WTC11 (cell line): ENCODE measurements at regions not wholly inside any gene's neighbourhood (a gene's known extent, or its start where the extent isn't known, plus 50 kb on each side); places are given as distances from the start of the nearest gene placed in this dataset.
"Not testable (repeated sequence)": the region's sequence is repeated elsewhere in the genome, so short reads cannot be mapped to it uniquely, and the experiment has no call there.

Source experiments
- ATAC-seq: fragments of 200-7000 bp; cut with Tn5 transposase; 2 replicates; pipeline ENCODE4 v1.10.0; 2021; ENCODE audit warnings: mild to moderate bottlenecking, moderate library complexity
- CTCF ChIA-PET: fragments of 300-600 bp; sonication (Branson Sonifier 250); formaldehyde crosslinking; loops from one replicate; lab custom pipeline; 2021; ENCODE audit warnings: antibody characterized with exemption; lab: Charles Lee
- POLR2A ChIA-PET: fragments of 350-600 bp; sonication (Branson Sonifier 250); formaldehyde crosslinking; loops from one replicate; lab custom pipeline; 2021; ENCODE audit warnings: antibody characterized with exemption; lab: Charles Lee
- DNase-seq: peaks from one replicate; pipeline ENCODE4 v3.0.0; 2021; ENCODE audit warnings: low spot score
- H3K27ac Mint-ChIP-seq: 2 replicates; pipeline ENCODE4 v1.8.0; 2021; ENCODE audit warnings: mixed read lengths
- H3K27me3 Mint-ChIP-seq: 2 replicates; pipeline ENCODE4 v1.8.0; 2021; ENCODE audit warnings: low read depth, mild to moderate bottlenecking, moderate library complexity, mixed read lengths
- H3K36me3 Mint-ChIP-seq: 2 replicates; pipeline ENCODE4 v1.8.0; 2021; ENCODE audit warnings: mixed read lengths
- H3K4me1 Mint-ChIP-seq: 2 replicates; pipeline ENCODE4 v1.8.0; 2022; ENCODE audit warnings: mixed read lengths
- H3K4me3 Mint-ChIP-seq: 2 replicates; pipeline ENCODE4 v1.8.0; 2021; ENCODE audit warnings: mild to moderate bottlenecking, moderate library complexity, mixed read lengths
- H3K9me3 Mint-ChIP-seq: 2 replicates; pipeline ENCODE4 v1.8.0; 2021; ENCODE audit warnings: mixed read lengths
- CBFB ChIP-seq: sonication (generic); formaldehyde crosslinking; IDR thresholded peaks from 2 replicates; pipeline ENCODE4 v1.8.1; 2022; ENCODE audit warnings: mild to moderate bottlenecking, low read depth, missing genetic modification reagents
- CREB1 ChIP-seq: sonication (generic); formaldehyde crosslinking; IDR thresholded peaks from 2 replicates; pipeline ENCODE4 v1.8.0; 2023; ENCODE audit warnings: mild to moderate bottlenecking, missing genetic modification reagents
- ELF4 ChIP-seq: sonication (generic); formaldehyde crosslinking; IDR thresholded peaks from 2 replicates; pipeline ENCODE4 v1.8.1; 2022; ENCODE audit warnings: low read depth, mild to moderate bottlenecking, moderate library complexity, missing genetic modification reagents
- EMX1 ChIP-seq: fragments of 250-450 bp; sonication (Bioruptor Pico); IDR thresholded peaks from 2 replicates; pipeline ENCODE4 v1.8.0; 2021; ENCODE audit warnings: mild to moderate bottlenecking
- FOXK1 ChIP-seq: sonication (generic); formaldehyde crosslinking; IDR thresholded peaks from 2 replicates; pipeline ENCODE4 v1.8.0; 2022; ENCODE audit warnings: mild to moderate bottlenecking, moderate library complexity, missing genetic modification reagents
- GRHL2 ChIP-seq: fragments of 250-450 bp; sonication (Bioruptor Pico); IDR thresholded peaks from 2 replicates; pipeline ENCODE4 v1.8.0; 2022; ENCODE audit warnings: mild to moderate bottlenecking, moderate library complexity; ENCODE audit not compliant: insufficient replicate concordance, severe bottlenecking
- JAZF1 ChIP-seq: fragments of 250-450 bp; sonication (Bioruptor Pico); IDR thresholded peaks from 2 replicates; pipeline ENCODE4 v1.9.0; 2021; ENCODE audit warnings: moderate library complexity, mild to moderate bottlenecking, inconsistent platforms
- KAT7 ChIP-seq: sonication (generic); formaldehyde crosslinking; IDR thresholded peaks from 2 replicates; pipeline ENCODE4 v1.8.1; 2023; ENCODE audit warnings: missing genetic modification reagents, mild to moderate bottlenecking, borderline replicate concordance
- NFE2L1 ChIP-seq: sonication (generic); formaldehyde crosslinking; IDR thresholded peaks from 2 replicates; pipeline ENCODE4 v1.8.1; 2023; ENCODE audit warnings: missing genetic modification reagents
- PRRX2 ChIP-seq: fragments of 250-450 bp; sonication (Bioruptor Pico); IDR thresholded peaks from 2 replicates; pipeline ENCODE4 v1.8.0; 2021; ENCODE audit warnings: mild to moderate bottlenecking
- ZNF138 ChIP-seq: sonication (generic); formaldehyde crosslinking; conservative IDR thresholded peaks from 2 replicates; pipeline ENCODE4 v1.8.1; 2022; ENCODE audit warnings: mild to moderate bottlenecking, moderate library complexity, missing genetic modification reagents
- ZNF219 ChIP-seq: sonication (generic); formaldehyde crosslinking; IDR thresholded peaks from 2 replicates; pipeline ENCODE4 v1.8.0; 2023; ENCODE audit warnings: missing genetic modification reagents, mild to moderate bottlenecking, borderline replicate concordance
- ZNF232 ChIP-seq: sonication (generic); formaldehyde crosslinking; IDR thresholded peaks from 2 replicates; pipeline ENCODE4 v1.8.0; 2022; ENCODE audit warnings: mild to moderate bottlenecking, missing genetic modification reagents
- ZNF416 ChIP-seq: fragments of 250-450 bp; sonication (Bioruptor Pico); IDR thresholded peaks from 2 replicates; pipeline ENCODE4 v1.9.0; 2021; ENCODE audit warnings: mild to moderate bottlenecking, inconsistent platforms
- TF ChIP-seq, protein P1 (sequence below): sonication (generic); formaldehyde crosslinking; IDR thresholded peaks from 2 replicates; pipeline ENCODE4 v1.8.1; 2022; ENCODE audit warnings: low read depth, mild to moderate bottlenecking, moderate library complexity, missing genetic modification reagents, borderline replicate concordance
- TF ChIP-seq, protein P2 (sequence below): sonication (generic); formaldehyde crosslinking; IDR thresholded peaks from 2 replicates; pipeline ENCODE4 v1.8.0; 2022; ENCODE audit warnings: mild to moderate bottlenecking, missing genetic modification reagents
- TF ChIP-seq, protein P3 (sequence below): sonication (generic); formaldehyde crosslinking; IDR thresholded peaks from 2 replicates; pipeline ENCODE4 v1.8.1; 2023; ENCODE audit warnings: mild to moderate bottlenecking, moderate library complexity, missing genetic modification reagents
- TF ChIP-seq, protein P4 (sequence below): sonication (generic); formaldehyde crosslinking; conservative IDR thresholded peaks from 2 replicates; pipeline ENCODE4 v1.8.1; 2022; ENCODE audit warnings: mild to moderate bottlenecking, missing genetic modification reagents
- TF ChIP-seq, protein P5 (sequence below): sonication (generic); formaldehyde crosslinking; IDR thresholded peaks from 2 replicates; pipeline ENCODE4 v1.8.0; 2022; ENCODE audit warnings: mild to moderate bottlenecking, missing genetic modification reagents
- TF ChIP-seq, protein P6 (sequence below): sonication (generic); formaldehyde crosslinking; IDR thresholded peaks from 2 replicates; pipeline ENCODE4 v1.8.1; 2023; ENCODE audit warnings: mild to moderate bottlenecking, missing genetic modification reagents, borderline replicate concordance

DNA sequence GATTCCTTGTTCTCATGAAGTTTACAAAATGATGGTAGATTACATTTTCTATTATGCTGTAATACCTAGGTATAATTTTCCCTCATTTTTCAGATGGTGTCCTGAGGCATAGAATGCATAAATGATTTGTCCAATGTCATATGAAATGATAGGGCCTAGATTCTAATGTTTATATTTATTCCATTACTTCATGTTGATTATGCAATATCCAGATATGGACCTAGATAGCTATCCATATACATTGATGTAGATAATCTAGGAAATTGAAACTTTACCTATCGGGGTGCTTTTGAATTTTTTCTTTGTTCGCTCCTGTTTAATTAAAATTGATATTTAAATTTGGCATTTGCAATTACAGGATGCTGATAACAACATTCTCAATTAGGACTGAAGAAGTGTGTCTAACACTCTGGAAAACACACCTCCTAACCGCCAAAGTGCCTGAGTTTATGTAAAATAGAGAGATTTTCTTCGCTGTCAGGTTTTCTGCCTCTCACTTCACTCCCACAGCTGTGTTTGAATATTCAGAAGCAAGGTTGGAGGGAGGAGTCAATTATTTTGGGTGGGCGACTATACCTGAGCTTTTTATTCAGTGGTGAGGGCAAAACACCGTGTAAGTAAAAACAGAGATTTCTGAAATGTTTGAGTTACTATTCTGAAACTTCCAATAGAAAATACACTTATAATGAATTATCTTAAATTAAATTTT, 164.4 kb upstream of the ATP2B1 start (continued):
- TF ChIP-seq GRHL2 (CRISPR knock-in tag) (no peak), JAZF1 (CRISPR knock-in tag) (no peak), ZNF416 (CRISPR knock-in tag) (no peak), PRRX2 (no peak), CBFB (CRISPR knock-in tag) (no peak), NFE2L1 (CRISPR knock-in tag) (no peak)

DNA sequence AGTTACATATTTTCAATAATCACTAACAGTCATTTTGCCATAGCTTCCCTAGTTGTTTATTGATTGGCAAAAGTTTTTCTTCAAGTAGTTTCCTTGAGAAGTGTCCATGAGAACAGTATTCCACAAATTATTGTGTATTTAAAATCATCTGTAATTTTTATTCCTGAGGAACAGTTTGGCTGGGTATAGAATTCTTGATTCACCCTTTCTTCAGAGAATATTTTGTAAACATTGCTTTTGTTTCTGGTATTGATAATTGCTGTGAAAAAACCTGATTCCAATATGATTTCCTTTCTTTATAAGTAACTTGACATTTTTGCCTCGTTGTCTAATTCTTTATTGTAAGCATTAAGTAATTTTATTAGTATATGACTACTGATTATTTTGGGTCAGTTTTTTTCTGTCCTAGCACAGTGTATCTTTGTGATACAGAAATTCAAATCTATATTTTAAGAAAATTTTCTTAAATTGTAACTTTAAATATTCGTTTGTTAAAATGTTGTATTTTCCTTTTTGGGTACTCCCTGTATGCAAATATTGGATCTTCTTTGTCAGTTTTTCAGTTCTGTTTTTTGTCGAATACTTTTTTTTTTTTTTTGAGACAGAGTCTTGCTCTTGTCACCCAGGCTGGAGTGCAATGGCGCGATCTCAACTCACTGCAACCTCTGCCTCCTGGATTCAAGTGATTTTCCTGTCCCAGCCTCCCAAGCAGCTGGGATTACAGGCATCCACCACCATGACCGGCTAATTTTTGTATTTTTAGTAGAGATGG, 162.0 kb upstream of the ATP2B1 start:
- TF ChIP-seq, protein P1, sequence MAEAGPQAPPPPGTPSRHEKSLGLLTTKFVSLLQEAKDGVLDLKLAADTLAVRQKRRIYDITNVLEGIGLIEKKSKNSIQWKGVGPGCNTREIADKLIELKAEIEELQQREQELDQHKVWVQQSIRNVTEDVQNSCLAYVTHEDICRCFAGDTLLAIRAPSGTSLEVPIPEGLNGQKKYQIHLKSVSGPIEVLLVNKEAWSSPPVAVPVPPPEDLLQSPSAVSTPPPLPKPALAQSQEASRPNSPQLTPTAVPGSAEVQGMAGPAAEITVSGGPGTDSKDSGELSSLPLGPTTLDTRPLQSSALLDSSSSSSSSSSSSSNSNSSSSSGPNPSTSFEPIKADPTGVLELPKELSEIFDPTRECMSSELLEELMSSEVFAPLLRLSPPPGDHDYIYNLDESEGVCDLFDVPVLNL: no peak
- TF ChIP-seq NFE2L1 (CRISPR knock-in tag) (no peak), ELF4 (no peak), KAT7 (CRISPR knock-in tag) (no peak), ZNF138 (CRISPR knock-in tag) (no peak), ZNF219 (CRISPR knock-in tag) (no peak), PRRX2 (no peak), CREB1 (no peak), FOXK1 (CRISPR knock-in tag) (no peak), EMX1 (CRISPR knock-in tag) (no peak), ZNF232 (CRISPR knock-in tag) (no peak)
- TF ChIP-seq, protein P2, sequence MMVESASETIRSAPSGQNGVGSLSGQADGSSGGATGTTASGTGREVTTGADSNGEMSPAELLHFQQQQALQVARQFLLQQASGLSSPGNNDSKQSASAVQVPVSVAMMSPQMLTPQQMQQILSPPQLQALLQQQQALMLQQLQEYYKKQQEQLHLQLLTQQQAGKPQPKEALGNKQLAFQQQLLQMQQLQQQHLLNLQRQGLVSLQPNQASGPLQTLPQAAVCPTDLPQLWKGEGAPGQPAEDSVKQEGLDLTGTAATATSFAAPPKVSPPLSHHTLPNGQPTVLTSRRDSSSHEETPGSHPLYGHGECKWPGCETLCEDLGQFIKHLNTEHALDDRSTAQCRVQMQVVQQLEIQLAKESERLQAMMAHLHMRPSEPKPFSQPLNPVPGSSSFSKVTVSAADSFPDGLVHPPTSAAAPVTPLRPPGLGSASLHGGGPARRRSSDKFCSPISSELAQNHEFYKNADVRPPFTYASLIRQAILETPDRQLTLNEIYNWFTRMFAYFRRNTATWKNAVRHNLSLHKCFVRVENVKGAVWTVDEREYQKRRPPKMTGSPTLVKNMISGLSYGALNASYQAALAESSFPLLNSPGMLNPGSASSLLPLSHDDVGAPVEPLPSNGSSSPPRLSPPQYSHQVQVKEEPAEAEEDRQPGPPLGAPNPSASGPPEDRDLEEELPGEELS: no peak
- TF ChIP-seq, protein P3, sequence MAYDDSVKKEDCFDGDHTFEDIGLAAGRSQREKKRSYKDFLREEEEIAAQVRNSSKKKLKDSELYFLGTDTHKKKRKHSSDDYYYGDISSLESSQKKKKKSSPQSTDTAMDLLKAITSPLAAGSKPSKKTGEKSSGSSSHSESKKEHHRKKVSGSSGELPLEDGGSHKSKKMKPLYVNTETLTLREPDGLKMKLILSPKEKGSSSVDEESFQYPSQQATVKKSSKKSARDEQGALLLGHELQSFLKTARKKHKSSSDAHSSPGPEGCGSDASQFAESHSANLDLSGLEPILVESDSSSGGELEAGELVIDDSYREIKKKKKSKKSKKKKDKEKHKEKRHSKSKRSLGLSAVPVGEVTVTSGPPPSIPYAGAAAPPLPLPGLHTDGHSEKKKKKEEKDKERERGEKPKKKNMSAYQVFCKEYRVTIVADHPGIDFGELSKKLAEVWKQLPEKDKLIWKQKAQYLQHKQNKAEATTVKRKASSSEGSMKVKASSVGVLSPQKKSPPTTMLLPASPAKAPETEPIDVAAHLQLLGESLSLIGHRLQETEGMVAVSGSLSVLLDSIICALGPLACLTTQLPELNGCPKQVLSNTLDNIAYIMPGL (CRISPR knock-in tag): no peak
- TF ChIP-seq, protein P4, sequence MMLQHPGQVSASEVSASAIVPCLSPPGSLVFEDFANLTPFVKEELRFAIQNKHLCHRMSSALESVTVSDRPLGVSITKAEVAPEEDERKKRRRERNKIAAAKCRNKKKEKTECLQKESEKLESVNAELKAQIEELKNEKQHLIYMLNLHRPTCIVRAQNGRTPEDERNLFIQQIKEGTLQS (CRISPR knock-in tag): no peak
- TF ChIP-seq, protein P5, sequence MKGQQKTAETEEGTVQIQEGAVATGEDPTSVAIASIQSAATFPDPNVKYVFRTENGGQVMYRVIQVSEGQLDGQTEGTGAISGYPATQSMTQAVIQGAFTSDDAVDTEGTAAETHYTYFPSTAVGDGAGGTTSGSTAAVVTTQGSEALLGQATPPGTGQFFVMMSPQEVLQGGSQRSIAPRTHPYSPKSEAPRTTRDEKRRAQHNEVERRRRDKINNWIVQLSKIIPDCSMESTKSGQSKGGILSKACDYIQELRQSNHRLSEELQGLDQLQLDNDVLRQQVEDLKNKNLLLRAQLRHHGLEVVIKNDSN (CRISPR knock-in tag): no peak
- TF ChIP-seq, protein P6, sequence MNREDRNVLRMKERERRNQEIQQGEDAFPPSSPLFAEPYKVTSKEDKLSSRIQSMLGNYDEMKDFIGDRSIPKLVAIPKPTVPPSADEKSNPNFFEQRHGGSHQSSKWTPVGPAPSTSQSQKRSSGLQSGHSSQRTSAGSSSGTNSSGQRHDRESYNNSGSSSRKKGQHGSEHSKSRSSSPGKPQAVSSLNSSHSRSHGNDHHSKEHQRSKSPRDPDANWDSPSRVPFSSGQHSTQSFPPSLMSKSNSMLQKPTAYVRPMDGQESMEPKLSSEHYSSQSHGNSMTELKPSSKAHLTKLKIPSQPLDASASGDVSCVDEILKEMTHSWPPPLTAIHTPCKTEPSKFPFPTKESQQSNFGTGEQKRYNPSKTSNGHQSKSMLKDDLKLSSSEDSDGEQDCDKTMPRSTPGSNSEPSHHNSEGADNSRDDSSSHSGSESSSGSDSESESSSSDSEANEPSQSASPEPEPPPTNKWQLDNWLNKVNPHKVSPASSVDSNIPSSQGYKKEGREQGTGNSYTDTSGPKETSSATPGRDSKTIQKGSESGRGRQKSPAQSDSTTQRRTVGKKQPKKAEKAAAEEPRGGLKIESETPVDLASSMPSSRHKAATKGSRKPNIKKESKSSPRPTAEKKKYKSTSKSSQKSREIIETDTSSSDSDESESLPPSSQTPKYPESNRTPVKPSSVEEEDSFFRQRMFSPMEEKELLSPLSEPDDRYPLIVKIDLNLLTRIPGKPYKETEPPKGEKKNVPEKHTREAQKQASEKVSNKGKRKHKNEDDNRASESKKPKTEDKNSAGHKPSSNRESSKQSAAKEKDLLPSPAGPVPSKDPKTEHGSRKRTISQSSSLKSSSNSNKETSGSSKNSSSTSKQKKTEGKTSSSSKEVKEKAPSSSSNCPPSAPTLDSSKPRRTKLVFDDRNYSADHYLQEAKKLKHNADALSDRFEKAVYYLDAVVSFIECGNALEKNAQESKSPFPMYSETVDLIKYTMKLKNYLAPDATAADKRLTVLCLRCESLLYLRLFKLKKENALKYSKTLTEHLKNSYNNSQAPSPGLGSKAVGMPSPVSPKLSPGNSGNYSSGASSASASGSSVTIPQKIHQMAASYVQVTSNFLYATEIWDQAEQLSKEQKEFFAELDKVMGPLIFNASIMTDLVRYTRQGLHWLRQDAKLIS (CRISPR knock-in tag): no peak
- no peak for DNase-seq
- Mint-ChIP-seq H3K4me1 (peaks cover 6% of the 10 kb centered on the region; the same call in 1 of the 2 replicates), H3K27me3 (peaks cover 12% of the 10 kb centered on the region), H3K36me3 (peaks cover 8% of the 10 kb centered on the region), H3K27ac (no peak overlapping the region), H3K4me3 (no peak overlapping the region), H3K9me3 (peaks cover 17% of the 10 kb centered on the region)
- POLR2A ChIA-PET: no interaction called here
- CTCF ChIA-PET: no interaction called here
- ATAC-seq: no peak

DNA sequence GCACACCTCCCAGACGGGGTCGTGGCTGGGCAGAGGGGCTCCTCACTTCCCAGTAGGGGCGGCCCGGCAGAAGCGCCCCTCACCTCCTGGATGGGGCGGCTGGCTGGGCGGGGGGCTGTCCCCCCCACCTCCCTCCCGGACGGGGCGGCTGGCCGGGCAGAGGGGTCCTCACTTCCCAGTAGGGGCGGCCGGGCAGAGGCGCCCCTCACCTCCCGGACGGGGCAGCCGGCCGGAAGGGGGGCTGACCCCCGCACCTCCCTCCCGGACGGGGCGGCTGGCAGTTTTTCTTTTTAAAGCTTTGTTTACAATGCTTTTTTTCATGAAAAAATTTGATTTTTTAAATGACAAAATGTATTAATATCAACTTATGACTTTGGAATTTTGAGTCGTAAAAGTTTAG, 159.0 kb upstream of the ATP2B1 start:
- H3K4me3 Mint-ChIP-seq, POLR2A ChIA-PET, H3K27ac Mint-ChIP-seq, ATAC-seq, DNase-seq, CTCF ChIA-PET, H3K36me3 Mint-ChIP-seq: not testable (repeated sequence)
- Mint-ChIP-seq H3K4me1 (peaks cover 23% of the 10 kb centered on the region), H3K9me3 (peaks cover 21% of the 10 kb centered on the region), H3K27me3 (peaks cover 41% of the 10 kb centered on the region)
